WTC11 (cell line): ENCODE measurements at regions not wholly inside any gene's neighbourhood (a gene's known extent, or its start where the extent isn't known, plus 50 kb on each side); places are given as distances from the start of the nearest gene placed in this dataset.

Experiments used
- ATAC-seq: fragments of 200-7000 bp; cut with Tn5 transposase; 2 replicates; pipeline ENCODE4 v1.10.0; 2021; ENCODE audit warnings: mild to moderate bottlenecking, moderate library complexity
- CTCF ChIA-PET: fragments of 300-600 bp; sonication (Branson Sonifier 250); formaldehyde crosslinking; loops from one replicate; lab custom pipeline; 2021; ENCODE audit warnings: antibody characterized with exemption; lab: Charles Lee
- POLR2A ChIA-PET: fragments of 350-600 bp; sonication (Branson Sonifier 250); formaldehyde crosslinking; loops from one replicate; lab custom pipeline; 2021; ENCODE audit warnings: antibody characterized with exemption; lab: Charles Lee
- DNase-seq: peaks from one replicate; pipeline ENCODE4 v3.0.0; 2021; ENCODE audit warnings: low spot score
- H3K27ac Mint-ChIP-seq: 2 replicates; pipeline ENCODE4 v1.8.0; 2021; ENCODE audit warnings: mixed read lengths
- H3K27me3 Mint-ChIP-seq: 2 replicates; pipeline ENCODE4 v1.8.0; 2021; ENCODE audit warnings: low read depth, mild to moderate bottlenecking, moderate library complexity, mixed read lengths
- H3K36me3 Mint-ChIP-seq: 2 replicates; pipeline ENCODE4 v1.8.0; 2021; ENCODE audit warnings: mixed read lengths
- H3K4me1 Mint-ChIP-seq: 2 replicates; pipeline ENCODE4 v1.8.0; 2022; ENCODE audit warnings: mixed read lengths
- H3K4me3 Mint-ChIP-seq: 2 replicates; pipeline ENCODE4 v1.8.0; 2021; ENCODE audit warnings: mild to moderate bottlenecking, moderate library complexity, mixed read lengths
- H3K9me3 Mint-ChIP-seq: 2 replicates; pipeline ENCODE4 v1.8.0; 2021; ENCODE audit warnings: mixed read lengths
- AR ChIP-seq: fragments of 250-450 bp; sonication (Bioruptor Pico); IDR thresholded peaks from 2 replicates; pipeline ENCODE4 v1.9.0; 2021; ENCODE audit warnings: mild to moderate bottlenecking
- E2F1 ChIP-seq: sonication (generic); formaldehyde crosslinking; IDR thresholded peaks from 2 replicates; pipeline ENCODE4 v1.8.0; 2022; ENCODE audit warnings: mild to moderate bottlenecking, missing genetic modification reagents
- E2F4 ChIP-seq: sonication (generic); formaldehyde crosslinking; IDR thresholded peaks from 2 replicates; pipeline ENCODE4 v1.8.1; 2022; ENCODE audit warnings: low read depth, mild to moderate bottlenecking, moderate library complexity, missing genetic modification reagents, borderline replicate concordance
- MLX ChIP-seq: sonication (generic); formaldehyde crosslinking; IDR thresholded peaks from 2 replicates; pipeline ENCODE4 v1.8.1; 2023; ENCODE audit warnings: mild to moderate bottlenecking, missing genetic modification reagents, moderate library complexity
- NFATC4 ChIP-seq: fragments of 250-450 bp; sonication (Bioruptor Pico); IDR thresholded peaks from 2 replicates; pipeline ENCODE4 v1.9.0; 2021; ENCODE audit warnings: mild to moderate bottlenecking
- RELA ChIP-seq: sonication (generic); formaldehyde crosslinking; IDR thresholded peaks from 2 replicates; pipeline ENCODE4 v1.8.1; 2022; ENCODE audit warnings: missing genetic modification reagents, mild to moderate bottlenecking, borderline replicate concordance
- SMAD3 ChIP-seq: sonication (generic); formaldehyde crosslinking; IDR thresholded peaks from 2 replicates; pipeline ENCODE4 v1.8.0; 2022; ENCODE audit warnings: missing genetic modification reagents, mild to moderate bottlenecking, borderline replicate concordance
- ZNF219 ChIP-seq: sonication (generic); formaldehyde crosslinking; IDR thresholded peaks from 2 replicates; pipeline ENCODE4 v1.8.0; 2023; ENCODE audit warnings: missing genetic modification reagents, mild to moderate bottlenecking, borderline replicate concordance
- ZNF263 ChIP-seq: sonication (generic); formaldehyde crosslinking; IDR thresholded peaks from 2 replicates; pipeline ENCODE4 v1.8.1; 2022; ENCODE audit warnings: low read depth, mild to moderate bottlenecking, moderate library complexity, missing genetic modification reagents
- ZNF423 ChIP-seq: fragments of 250-450 bp; sonication (Bioruptor Pico); IDR thresholded peaks from 2 replicates; pipeline ENCODE4 v2.1.2; 2022; ENCODE audit warnings: mild to moderate bottlenecking, moderate library complexity
- TF ChIP-seq, protein P1 (sequence below): sonication (generic); formaldehyde crosslinking; IDR thresholded peaks from 2 replicates; pipeline ENCODE4 v1.8.0; 2023; ENCODE audit warnings: missing genetic modification reagents
- TF ChIP-seq, protein P2 (sequence below): sonication (generic); formaldehyde crosslinking; IDR thresholded peaks from 2 replicates; pipeline ENCODE4 v1.8.1; 2023; ENCODE audit warnings: mild to moderate bottlenecking, missing genetic modification reagents, borderline replicate concordance

- TF ChIP-seq AR (CRISPR knock-in tag): no peak
- TF ChIP-seq, all 79 proteins: peak for 0
Observed at GRCh38 chr22:47558828-47559700, 796.6 kb downstream of the TBC1D22A start (continued).

DNA sequence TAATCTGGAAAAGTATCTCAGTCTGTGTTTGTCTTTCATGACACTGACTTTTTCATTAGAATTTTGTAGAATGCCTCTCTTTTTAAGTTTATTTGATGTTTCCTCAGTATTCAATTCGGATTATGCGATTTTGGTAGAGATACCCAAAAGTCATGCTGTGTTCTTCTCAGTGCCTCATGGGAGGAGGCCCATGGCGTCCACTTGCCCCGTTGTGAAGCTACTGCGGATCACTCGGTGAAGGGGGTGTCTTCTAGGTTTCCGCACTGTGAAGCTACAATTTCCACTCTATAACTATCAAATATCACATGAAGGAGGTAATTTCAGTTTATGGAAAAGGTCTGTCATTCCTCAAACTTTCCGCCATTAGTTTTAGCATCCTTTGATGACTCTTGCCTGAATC lies 794.0 kb downstream of the TBC1D22A start:
- Mint-ChIP-seq H3K36me3 (peaks cover 15% of the 10 kb centered on the region), H3K9me3 (peaks cover 52% of the 10 kb centered on the region), H3K4me1 (no peaks in the 10 kb centered on the region), H3K27ac (no peak overlapping the region), H3K4me3 (no peak overlapping the region), H3K27me3 (peaks cover 4% of the 10 kb centered on the region; the same call in 1 of the 2 replicates)
- DNase-seq (no peak), ATAC-seq (no peak)
- ChIA-PET CTCF (no interaction called here), POLR2A (no interaction called here)
- no peak for TF ChIP-seq E2F4 (CRISPR knock-in tag)
- TF ChIP-seq, protein P1, sequence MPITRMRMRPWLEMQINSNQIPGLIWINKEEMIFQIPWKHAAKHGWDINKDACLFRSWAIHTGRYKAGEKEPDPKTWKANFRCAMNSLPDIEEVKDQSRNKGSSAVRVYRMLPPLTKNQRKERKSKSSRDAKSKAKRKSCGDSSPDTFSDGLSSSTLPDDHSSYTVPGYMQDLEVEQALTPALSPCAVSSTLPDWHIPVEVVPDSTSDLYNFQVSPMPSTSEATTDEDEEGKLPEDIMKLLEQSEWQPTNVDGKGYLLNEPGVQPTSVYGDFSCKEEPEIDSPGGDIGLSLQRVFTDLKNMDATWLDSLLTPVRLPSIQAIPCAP: no peak
- TF ChIP-seq MLX (CRISPR knock-in tag): no peak
- TF ChIP-seq RELA (CRISPR knock-in tag): no peak
- no peak for TF ChIP-seq ZNF219
- no peak for TF ChIP-seq SMAD3 (CRISPR knock-in tag)
- TF ChIP-seq ZNF423 (CRISPR knock-in tag): no peak
- TF ChIP-seq, protein P2, sequence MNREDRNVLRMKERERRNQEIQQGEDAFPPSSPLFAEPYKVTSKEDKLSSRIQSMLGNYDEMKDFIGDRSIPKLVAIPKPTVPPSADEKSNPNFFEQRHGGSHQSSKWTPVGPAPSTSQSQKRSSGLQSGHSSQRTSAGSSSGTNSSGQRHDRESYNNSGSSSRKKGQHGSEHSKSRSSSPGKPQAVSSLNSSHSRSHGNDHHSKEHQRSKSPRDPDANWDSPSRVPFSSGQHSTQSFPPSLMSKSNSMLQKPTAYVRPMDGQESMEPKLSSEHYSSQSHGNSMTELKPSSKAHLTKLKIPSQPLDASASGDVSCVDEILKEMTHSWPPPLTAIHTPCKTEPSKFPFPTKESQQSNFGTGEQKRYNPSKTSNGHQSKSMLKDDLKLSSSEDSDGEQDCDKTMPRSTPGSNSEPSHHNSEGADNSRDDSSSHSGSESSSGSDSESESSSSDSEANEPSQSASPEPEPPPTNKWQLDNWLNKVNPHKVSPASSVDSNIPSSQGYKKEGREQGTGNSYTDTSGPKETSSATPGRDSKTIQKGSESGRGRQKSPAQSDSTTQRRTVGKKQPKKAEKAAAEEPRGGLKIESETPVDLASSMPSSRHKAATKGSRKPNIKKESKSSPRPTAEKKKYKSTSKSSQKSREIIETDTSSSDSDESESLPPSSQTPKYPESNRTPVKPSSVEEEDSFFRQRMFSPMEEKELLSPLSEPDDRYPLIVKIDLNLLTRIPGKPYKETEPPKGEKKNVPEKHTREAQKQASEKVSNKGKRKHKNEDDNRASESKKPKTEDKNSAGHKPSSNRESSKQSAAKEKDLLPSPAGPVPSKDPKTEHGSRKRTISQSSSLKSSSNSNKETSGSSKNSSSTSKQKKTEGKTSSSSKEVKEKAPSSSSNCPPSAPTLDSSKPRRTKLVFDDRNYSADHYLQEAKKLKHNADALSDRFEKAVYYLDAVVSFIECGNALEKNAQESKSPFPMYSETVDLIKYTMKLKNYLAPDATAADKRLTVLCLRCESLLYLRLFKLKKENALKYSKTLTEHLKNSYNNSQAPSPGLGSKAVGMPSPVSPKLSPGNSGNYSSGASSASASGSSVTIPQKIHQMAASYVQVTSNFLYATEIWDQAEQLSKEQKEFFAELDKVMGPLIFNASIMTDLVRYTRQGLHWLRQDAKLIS: no peak
- no peak for TF ChIP-seq ZNF263 (CRISPR knock-in tag)
- TF ChIP-seq NFATC4: no peak
- no peak for TF ChIP-seq E2F1 (CRISPR knock-in tag)
